GM23338 (cell line): ENCODE measurements at regions not wholly inside any gene's neighbourhood (a gene's known extent, or its start where the extent isn't known, plus 50 kb on each side); places are given as distances from the start of the nearest gene placed in this dataset.
A peak's percentile ranks its signal among the peaks of the same experiment; 100 is the strongest.

ENCODE experiments used
- ATAC-seq: fragments of 200-7000 bp; cut with Tn5 transposase; 3 replicates; pipeline ENCODE4 v1.9.1; 2020
- DNase-seq: peaks from one replicate; pipeline ENCODE4 v3.0.0-alpha.2; 2015; ENCODE audit warnings: low spot score
- H2AFZ ChIP-seq: fragments of 200-600 bp; sonication (generic); 2 replicates; pipeline ENCODE4 v1.8.0; 2016; ENCODE audit warnings: antibody characterized with exemption, mild to moderate bottlenecking, moderate library complexity
- H3F3A ChIP-seq: fragments of 200-600 bp; sonication (generic); replicated peaks from 2 replicates; pipeline ENCODE4 v1.8.0; 2017; ENCODE audit warnings: antibody characterized with exemption, mixed run types, low read depth
- H3K27ac ChIP-seq: fragments of 200-600 bp; sonication (generic); 2 replicates; pipeline ENCODE4 v1.6.1; 2016; ENCODE audit warnings: low read depth
- H3K27me3 ChIP-seq: fragments of 200-600 bp; sonication (generic); 2 replicates; pipeline ENCODE4 v1.8.0; 2016; ENCODE audit warnings: mild to moderate bottlenecking, mixed run types, moderate library complexity; ENCODE audit not compliant: insufficient read depth
- H3K36me3 ChIP-seq: fragments of 200-600 bp; sonication (generic); 2 replicates; pipeline ENCODE4 v1.8.0; 2016; ENCODE audit warnings: mild to moderate bottlenecking; ENCODE audit not compliant: insufficient read depth
- H3K4me1 ChIP-seq: fragments of 200-600 bp; sonication (generic); 2 replicates; pipeline ENCODE4 v1.8.0; 2016; ENCODE audit warnings: mild to moderate bottlenecking, moderate library complexity; ENCODE audit not compliant: insufficient read depth
- H3K4me2 ChIP-seq: fragments of 200-600 bp; sonication (generic); 2 replicates; pipeline ENCODE4 v1.7.1; 2017; ENCODE audit warnings: mixed run types
- H3K4me3 ChIP-seq: fragments of 200-600 bp; sonication (generic); 2 replicates; pipeline ENCODE4 v1.6.1; 2016; ENCODE audit warnings: mixed run types
- H3K79me2 ChIP-seq: fragments of 200-600 bp; sonication (generic); replicated peaks from 2 replicates; pipeline ENCODE4 v1.8.0; 2017; ENCODE audit warnings: mild to moderate bottlenecking; ENCODE audit not compliant: insufficient read depth
- H3K9me2 ChIP-seq: fragments of 200-600 bp; sonication (generic); 2 replicates; pipeline ENCODE4 v1.8.0; 2017; ENCODE audit not compliant: insufficient read depth
- H4K20me1 ChIP-seq: fragments of 200-600 bp; sonication (generic); replicated peaks from 2 replicates; pipeline ENCODE4 v1.8.0; 2017; ENCODE audit warnings: mild to moderate bottlenecking; ENCODE audit not compliant: insufficient read depth
- H3K27ac Mint-ChIP-seq: 2 replicates; pipeline ENCODE4 v1.8.0; 2020; ENCODE audit warnings: inconsistent platforms, mild to moderate bottlenecking, moderate library complexity, mixed read lengths
- H3K27me3 Mint-ChIP-seq: 3 replicates; pipeline ENCODE4 v1.8.0; 2022; ENCODE audit warnings: low read depth, mild to moderate bottlenecking, moderate library complexity, mixed read lengths, inconsistent platforms; ENCODE audit not compliant: insufficient read depth, poor library complexity
- H3K36me3 Mint-ChIP-seq: 3 replicates; pipeline ENCODE4 v1.8.0; 2021; ENCODE audit warnings: low read depth, mild to moderate bottlenecking, inconsistent platforms, moderate library complexity, mixed read lengths
- H3K4me1 Mint-ChIP-seq: 3 replicates; pipeline ENCODE4 v1.8.0; 2020; ENCODE audit warnings: mild to moderate bottlenecking, inconsistent platforms, mixed read lengths
- H3K4me3 Mint-ChIP-seq: 3 replicates; pipeline ENCODE4 v1.8.0; 2021; ENCODE audit warnings: moderate library complexity, mild to moderate bottlenecking, inconsistent platforms, mixed read lengths
- H3K9me3 Mint-ChIP-seq: 3 replicates; pipeline ENCODE4 v1.8.0; 2020; ENCODE audit warnings: moderate library complexity, mild to moderate bottlenecking, inconsistent platforms, mixed read lengths
- CREB1 ChIP-seq: fragments of 250-450 bp; sonication (Bioruptor Pico); IDR thresholded peaks from 2 replicates; pipeline ENCODE4 v1.5.0; 2020; ENCODE audit warnings: low read depth, mild to moderate bottlenecking, moderate library complexity
- EZH2 ChIP-seq: fragments of 200-600 bp; sonication (generic); IDR thresholded peaks from one replicate; pipeline ENCODE4 v1.8.0; 2017; ENCODE audit warnings: antibody characterized with exemption, mild to moderate bottlenecking, low read depth; ENCODE audit not compliant: unreplicated experiment
- EZH2phosphoT487 ChIP-seq: fragments of 200-600 bp; sonication (generic); IDR thresholded peaks from one replicate; pipeline ENCODE4 v1.8.1; 2018; ENCODE audit warnings: antibody characterized with exemption; ENCODE audit not compliant: unreplicated experiment
- JUNB ChIP-seq: IDR thresholded peaks from one replicate; pipeline ENCODE4 v1.6.1; 2016; ENCODE audit warnings: antibody characterized with exemption; ENCODE audit not compliant: unreplicated experiment
- NANOG ChIP-seq: IDR thresholded peaks from 2 replicates; pipeline ENCODE4 v1.6.1; 2016; ENCODE audit warnings: antibody characterized with exemption, borderline replicate concordance
- POLR2AphosphoS5 ChIP-seq: IDR thresholded peaks from 2 replicates; pipeline ENCODE4 v1.6.1; 2016; ENCODE audit warnings: antibody characterized with exemption, low read depth
- STAT1 ChIP-seq: IDR thresholded peaks from one replicate; pipeline ENCODE4 v1.6.1; 2016; ENCODE audit warnings: antibody characterized with exemption; ENCODE audit not compliant: unreplicated experiment
- ZNF114 ChIP-seq: fragments of 250-450 bp; sonication (Bioruptor Pico); IDR thresholded peaks from 2 replicates; pipeline ENCODE4 v1.5.0; 2020; ENCODE audit warnings: mild to moderate bottlenecking, moderate library complexity
- ZNF331 ChIP-seq: fragments of 250-450 bp; sonication (Bioruptor Pico); IDR thresholded peaks from 2 replicates; pipeline ENCODE4 v1.5.0; 2020; ENCODE audit warnings: low read depth, mild to moderate bottlenecking, moderate library complexity
- TF ChIP-seq, protein P1 (sequence below), 2 experiments: fragments of 200-600 bp in 1 of 2; sonication (generic) in 1 of 2; conservative IDR thresholded peaks; 2 replicates each; pipeline versions ENCODE4 v1.5.1 to v1.6.1; 2016 to 2017; ENCODE audit warnings: antibody characterized with exemption in 2 of 2, low read depth in 2 of 2, mild to moderate bottlenecking in 2 of 2, moderate library complexity in 1 of 2
- TF ChIP-seq, protein P2 (sequence below): fragments of 250-450 bp; sonication (Bioruptor Pico); IDR thresholded peaks from 2 replicates; pipeline ENCODE4 v1.5.0; 2020; ENCODE audit warnings: mild to moderate bottlenecking, moderate library complexity
- TF ChIP-seq, protein P3 (sequence below): IDR thresholded peaks from 2 replicates; pipeline ENCODE4 v1.6.1; 2016; ENCODE audit warnings: antibody characterized with exemption
- TF ChIP-seq, protein P4 (sequence below): IDR thresholded peaks from one replicate; pipeline ENCODE4 v1.6.1; 2018; ENCODE audit warnings: antibody characterized with exemption; ENCODE audit not compliant: unreplicated experiment

DNA sequence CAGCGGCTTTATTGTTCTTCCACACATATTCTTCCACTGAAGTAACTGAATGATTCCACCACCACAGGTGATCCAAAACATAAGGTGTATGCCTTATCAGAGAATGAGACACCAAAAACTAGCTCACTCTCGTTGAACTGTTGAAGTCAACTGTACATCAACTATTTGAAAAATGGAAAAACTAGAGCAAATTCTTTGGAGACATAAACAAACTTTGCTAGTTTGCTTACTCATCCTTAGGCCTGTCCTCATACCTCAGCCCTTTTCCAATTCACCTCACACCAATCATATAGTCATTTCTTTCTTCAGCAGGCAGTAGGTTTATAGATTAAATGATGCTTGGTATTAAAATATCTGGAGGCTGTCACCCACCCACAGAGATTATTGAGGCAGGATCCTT, 77.1 kb upstream of the RNF217 start:
- peaks cover 44% of the 10 kb centered on the region for H3K4me1 ChIP-seq
- no peaks in the 10 kb centered on the region for H3K36me3 Mint-ChIP-seq
- H3K4me2 ChIP-seq, result peak overlapping the region; percentile 33
- DNase-seq (no peak), ATAC-seq (no peak)
- peak overlapping the region; percentile 74; the same call in 1 of the 2 replicates for H2AFZ ChIP-seq
- H3K27me3 ChIP-seq, result no peaks in the 10 kb centered on the region
- H3K4me1 Mint-ChIP-seq, result peaks cover 44% of the 10 kb centered on the region
- H4K20me1 ChIP-seq, result no peaks in the 10 kb centered on the region
- peaks cover 1% of the 10 kb centered on the region for H3K27me3 Mint-ChIP-seq
- H3K4me3 Mint-ChIP-seq, result no peak overlapping the region
- TF ChIP-seq, protein P1, sequence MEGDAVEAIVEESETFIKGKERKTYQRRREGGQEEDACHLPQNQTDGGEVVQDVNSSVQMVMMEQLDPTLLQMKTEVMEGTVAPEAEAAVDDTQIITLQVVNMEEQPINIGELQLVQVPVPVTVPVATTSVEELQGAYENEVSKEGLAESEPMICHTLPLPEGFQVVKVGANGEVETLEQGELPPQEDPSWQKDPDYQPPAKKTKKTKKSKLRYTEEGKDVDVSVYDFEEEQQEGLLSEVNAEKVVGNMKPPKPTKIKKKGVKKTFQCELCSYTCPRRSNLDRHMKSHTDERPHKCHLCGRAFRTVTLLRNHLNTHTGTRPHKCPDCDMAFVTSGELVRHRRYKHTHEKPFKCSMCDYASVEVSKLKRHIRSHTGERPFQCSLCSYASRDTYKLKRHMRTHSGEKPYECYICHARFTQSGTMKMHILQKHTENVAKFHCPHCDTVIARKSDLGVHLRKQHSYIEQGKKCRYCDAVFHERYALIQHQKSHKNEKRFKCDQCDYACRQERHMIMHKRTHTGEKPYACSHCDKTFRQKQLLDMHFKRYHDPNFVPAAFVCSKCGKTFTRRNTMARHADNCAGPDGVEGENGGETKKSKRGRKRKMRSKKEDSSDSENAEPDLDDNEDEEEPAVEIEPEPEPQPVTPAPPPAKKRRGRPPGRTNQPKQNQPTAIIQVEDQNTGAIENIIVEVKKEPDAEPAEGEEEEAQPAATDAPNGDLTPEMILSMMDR (conservative IDR thresholded peaks at IDR 0.05; ENCODE audit: low read depth in 2 of 2), result no peak
- TF ChIP-seq, protein P2, sequence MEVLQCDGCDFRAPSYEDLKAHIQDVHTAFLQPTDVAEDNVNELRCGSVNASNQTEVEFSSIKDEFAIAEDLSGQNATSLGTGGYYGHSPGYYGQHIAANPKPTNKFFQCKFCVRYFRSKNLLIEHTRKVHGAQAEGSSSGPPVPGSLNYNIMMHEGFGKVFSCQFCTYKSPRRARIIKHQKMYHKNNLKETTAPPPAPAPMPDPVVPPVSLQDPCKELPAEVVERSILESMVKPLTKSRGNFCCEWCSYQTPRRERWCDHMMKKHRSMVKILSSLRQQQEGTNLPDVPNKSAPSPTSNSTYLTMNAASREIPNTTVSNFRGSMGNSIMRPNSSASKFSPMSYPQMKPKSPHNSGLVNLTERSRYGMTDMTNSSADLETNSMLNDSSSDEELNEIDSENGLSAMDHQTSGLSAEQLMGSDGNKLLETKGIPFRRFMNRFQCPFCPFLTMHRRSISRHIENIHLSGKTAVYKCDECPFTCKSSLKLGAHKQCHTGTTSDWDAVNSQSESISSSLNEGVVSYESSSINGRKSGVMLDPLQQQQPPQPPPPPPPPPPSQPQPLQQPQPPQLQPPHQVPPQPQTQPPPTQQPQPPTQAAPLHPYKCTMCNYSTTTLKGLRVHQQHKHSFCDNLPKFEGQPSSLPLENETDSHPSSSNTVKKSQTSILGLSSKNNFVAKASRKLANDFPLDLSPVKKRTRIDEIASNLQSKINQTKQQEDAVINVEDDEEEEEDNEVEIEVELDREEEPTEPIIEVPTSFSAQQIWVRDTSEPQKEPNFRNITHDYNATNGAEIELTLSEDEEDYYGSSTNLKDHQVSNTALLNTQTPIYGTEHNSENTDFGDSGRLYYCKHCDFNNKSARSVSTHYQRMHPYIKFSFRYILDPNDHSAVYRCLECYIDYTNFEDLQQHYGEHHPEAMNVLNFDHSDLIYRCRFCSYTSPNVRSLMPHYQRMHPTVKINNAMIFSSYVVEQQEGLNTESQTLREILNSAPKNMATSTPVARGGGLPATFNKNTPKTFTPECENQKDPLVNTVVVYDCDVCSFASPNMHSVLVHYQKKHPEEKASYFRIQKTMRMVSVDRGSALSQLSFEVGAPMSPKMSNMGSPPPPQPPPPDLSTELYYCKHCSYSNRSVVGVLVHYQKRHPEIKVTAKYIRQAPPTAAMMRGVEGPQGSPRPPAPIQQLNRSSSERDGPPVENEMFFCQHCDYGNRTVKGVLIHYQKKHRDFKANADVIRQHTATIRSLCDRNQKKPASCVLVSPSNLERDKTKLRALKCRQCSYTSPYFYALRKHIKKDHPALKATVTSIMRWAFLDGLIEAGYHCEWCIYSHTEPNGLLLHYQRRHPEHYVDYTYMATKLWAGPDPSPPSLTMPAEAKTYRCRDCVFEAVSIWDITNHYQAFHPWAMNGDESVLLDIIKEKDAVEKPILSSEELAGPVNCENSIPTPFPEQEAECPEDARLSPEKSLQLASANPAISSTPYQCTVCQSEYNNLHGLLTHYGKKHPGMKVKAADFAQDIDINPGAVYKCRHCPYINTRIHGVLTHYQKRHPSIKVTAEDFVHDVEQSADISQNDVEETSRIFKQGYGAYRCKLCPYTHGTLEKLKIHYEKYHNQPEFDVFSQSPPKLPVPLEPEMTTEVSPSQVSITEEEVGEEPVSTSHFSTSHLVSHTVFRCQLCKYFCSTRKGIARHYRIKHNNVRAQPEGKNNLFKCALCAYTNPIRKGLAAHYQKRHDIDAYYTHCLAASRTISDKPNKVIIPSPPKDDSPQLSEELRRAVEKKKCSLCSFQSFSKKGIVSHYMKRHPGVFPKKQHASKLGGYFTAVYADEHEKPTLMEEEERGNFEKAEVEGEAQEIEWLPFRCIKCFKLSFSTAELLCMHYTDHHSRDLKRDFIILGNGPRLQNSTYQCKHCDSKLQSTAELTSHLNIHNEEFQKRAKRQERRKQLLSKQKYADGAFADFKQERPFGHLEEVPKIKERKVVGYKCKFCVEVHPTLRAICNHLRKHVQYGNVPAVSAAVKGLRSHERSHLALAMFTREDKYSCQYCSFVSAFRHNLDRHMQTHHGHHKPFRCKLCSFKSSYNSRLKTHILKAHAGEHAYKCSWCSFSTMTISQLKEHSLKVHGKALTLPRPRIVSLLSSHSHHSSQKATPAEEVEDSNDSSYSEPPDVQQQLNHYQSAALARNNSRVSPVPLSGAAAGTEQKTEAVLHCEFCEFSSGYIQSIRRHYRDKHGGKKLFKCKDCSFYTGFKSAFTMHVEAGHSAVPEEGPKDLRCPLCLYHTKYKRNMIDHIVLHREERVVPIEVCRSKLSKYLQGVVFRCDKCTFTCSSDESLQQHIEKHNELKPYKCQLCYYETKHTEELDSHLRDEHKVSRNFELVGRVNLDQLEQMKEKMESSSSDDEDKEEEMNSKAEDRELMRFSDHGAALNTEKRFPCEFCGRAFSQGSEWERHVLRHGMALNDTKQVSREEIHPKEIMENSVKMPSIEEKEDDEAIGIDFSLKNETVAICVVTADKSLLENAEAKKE (CRISPR knock-in tag), result no peak
- TF ChIP-seq CREB1 (CRISPR knock-in tag) (no peak), JUNB (no peak), ZNF331 (CRISPR knock-in tag) (no peak), STAT1 (no peak), EZH2phosphoT487 (no peak), POLR2AphosphoS5 (no peak), EZH2 (no peak), ZNF114 (CRISPR knock-in tag) (no peak), NANOG (no peak)
- TF ChIP-seq, protein P3, sequence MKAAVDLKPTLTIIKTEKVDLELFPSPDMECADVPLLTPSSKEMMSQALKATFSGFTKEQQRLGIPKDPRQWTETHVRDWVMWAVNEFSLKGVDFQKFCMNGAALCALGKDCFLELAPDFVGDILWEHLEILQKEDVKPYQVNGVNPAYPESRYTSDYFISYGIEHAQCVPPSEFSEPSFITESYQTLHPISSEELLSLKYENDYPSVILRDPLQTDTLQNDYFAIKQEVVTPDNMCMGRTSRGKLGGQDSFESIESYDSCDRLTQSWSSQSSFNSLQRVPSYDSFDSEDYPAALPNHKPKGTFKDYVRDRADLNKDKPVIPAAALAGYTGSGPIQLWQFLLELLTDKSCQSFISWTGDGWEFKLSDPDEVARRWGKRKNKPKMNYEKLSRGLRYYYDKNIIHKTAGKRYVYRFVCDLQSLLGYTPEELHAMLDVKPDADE, result no peak
- TF ChIP-seq, protein P4, sequence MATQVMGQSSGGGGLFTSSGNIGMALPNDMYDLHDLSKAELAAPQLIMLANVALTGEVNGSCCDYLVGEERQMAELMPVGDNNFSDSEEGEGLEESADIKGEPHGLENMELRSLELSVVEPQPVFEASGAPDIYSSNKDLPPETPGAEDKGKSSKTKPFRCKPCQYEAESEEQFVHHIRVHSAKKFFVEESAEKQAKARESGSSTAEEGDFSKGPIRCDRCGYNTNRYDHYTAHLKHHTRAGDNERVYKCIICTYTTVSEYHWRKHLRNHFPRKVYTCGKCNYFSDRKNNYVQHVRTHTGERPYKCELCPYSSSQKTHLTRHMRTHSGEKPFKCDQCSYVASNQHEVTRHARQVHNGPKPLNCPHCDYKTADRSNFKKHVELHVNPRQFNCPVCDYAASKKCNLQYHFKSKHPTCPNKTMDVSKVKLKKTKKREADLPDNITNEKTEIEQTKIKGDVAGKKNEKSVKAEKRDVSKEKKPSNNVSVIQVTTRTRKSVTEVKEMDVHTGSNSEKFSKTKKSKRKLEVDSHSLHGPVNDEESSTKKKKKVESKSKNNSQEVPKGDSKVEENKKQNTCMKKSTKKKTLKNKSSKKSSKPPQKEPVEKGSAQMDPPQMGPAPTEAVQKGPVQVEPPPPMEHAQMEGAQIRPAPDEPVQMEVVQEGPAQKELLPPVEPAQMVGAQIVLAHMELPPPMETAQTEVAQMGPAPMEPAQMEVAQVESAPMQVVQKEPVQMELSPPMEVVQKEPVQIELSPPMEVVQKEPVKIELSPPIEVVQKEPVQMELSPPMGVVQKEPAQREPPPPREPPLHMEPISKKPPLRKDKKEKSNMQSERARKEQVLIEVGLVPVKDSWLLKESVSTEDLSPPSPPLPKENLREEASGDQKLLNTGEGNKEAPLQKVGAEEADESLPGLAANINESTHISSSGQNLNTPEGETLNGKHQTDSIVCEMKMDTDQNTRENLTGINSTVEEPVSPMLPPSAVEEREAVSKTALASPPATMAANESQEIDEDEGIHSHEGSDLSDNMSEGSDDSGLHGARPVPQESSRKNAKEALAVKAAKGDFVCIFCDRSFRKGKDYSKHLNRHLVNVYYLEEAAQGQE, result no peak
- H3K27ac Mint-ChIP-seq, result 0 out of 2 replicates have a peak overlapping the region, but pooled peaks have one; percentile 71
- H3K36me3 ChIP-seq, result no peaks in the 10 kb centered on the region
- no peaks in the 10 kb centered on the region for H3F3A ChIP-seq
- H3K9me2 ChIP-seq, result no peaks in the 10 kb centered on the region
- H3K9me3 Mint-ChIP-seq, result no peaks in the 10 kb centered on the region
- H3K4me3 ChIP-seq, result no peak overlapping the region
- H3K27ac ChIP-seq, result no peak overlapping the region
- no peaks in the 10 kb centered on the region for H3K79me2 ChIP-seq
